Gastrocnemius medialis (tissue), 4 donors: ENCODE measurements at regions not wholly inside any gene's neighbourhood (a gene's known extent, or its start where the extent isn't known, plus 50 kb on each side); places are given as distances from the start of the nearest gene placed in this dataset.

Experiments used
- CTCF ChIP-seq, 5 experiments: fragments of 450-650 bp in 3 of 5; fragments of 200-600 bp in 2 of 5; sonication (generic) in 2 of 5; IDR thresholded peaks in 4 of 5; conservative IDR thresholded peaks in 1 of 5; 1 replicate in 4 of 5; 2 replicates in 1 of 5; pipeline ENCODE4 v1.5.1; 2016 to 2019; ENCODE audit warnings: antibody characterized with exemption in 5 of 5, mild to moderate bottlenecking in 3 of 5, moderate library complexity in 3 of 5
- POLR2A ChIP-seq, 2 donors: fragments of 450-650 bp; IDR thresholded peaks; one replicate each; pipeline ENCODE4 v1.6.1; 2017; ENCODE audit warnings: antibody characterized with exemption in 2 of 2, mild to moderate bottlenecking in 2 of 2, moderate library complexity in 2 of 2

GRCh38 chr6:95948324-95948723 lies 67.5 kb upstream of the FUT9 start:
- no peak for TF ChIP-seq CTCF (IDR thresholded peaks at IDR 0.05 in 4 of 5, conservative IDR thresholded peaks at IDR 0.05 in 1 of 5)
- TF ChIP-seq POLR2A (IDR thresholded peaks at IDR 0.05) = no peak
